Stimulated activated CD4-positive, alpha-beta T cell treated with anti-CD3 and anti-CD28 coated beads, TNF-alpha, amount 100 ng/mL, for 24 hours (primary cell): ENCODE measurements at regions not wholly inside any gene's neighbourhood (a gene's known extent, or its start where the extent isn't known, plus 50 kb on each side); places are given as distances from the start of the nearest gene placed in this dataset.
"Not testable (repeated sequence)": the region's sequence is repeated elsewhere in the genome, so short reads cannot be mapped to it uniquely, and the experiment has no call there.

Experiments used
- DNase-seq, 3 experiments: peaks; one replicate each; pipeline ENCODE4 v3.0.0-alpha.2; 2020; ENCODE audit warnings: low read depth in 3 of 3

GRCh38 chr20:29031262-29031982 is 2226.0 kb upstream of the DEFB115 start:
- DNase-seq: not testable (repeated sequence)

- not testable (repeated sequence) for DNase-seq
These were observed 2213.2 kb upstream of the DEFB115 start for GRCh38 chr20:29044239-29044638.

- DNase-seq: not testable (repeated sequence)
These were observed 2207.4 kb upstream of the DEFB115 start for GRCh38 chr20:29050008-29050606.

GRCh38 chr20:29057866-29058484 is 2199.5 kb upstream of the DEFB115 start:
- DNase-seq: not testable (repeated sequence)

- DNase-seq: not testable (repeated sequence)
These were observed 2195.0 kb upstream of the DEFB115 start for GRCh38 chr20:29062451-29062850.

GRCh38 chr20:29066341-29066740 is 2191.1 kb upstream of the DEFB115 start:
- DNase-seq: not testable (repeated sequence)

GRCh38 chr20:29073640-29074039 is 2183.8 kb upstream of the DEFB115 start:
- DNase-seq: not testable (repeated sequence)

GRCh38 chr20:29079769-29080690 is 2177.4 kb upstream of the DEFB115 start:
- DNase-seq: peak in 1 of 3 experiments; percentile 17

- not testable (repeated sequence) for DNase-seq
These were observed 2175.8 kb upstream of the DEFB115 start for GRCh38 chr20:29081712-29082111.

- no peak for DNase-seq
These were observed 2171.8 kb upstream of the DEFB115 start for GRCh38 chr20:29085625-29086024.

GRCh38 chr20:29086145-29086718 is 2171.2 kb upstream of the DEFB115 start:
- not testable (repeated sequence) for DNase-seq

GRCh38 chr20:29086938-29087337 is 2170.5 kb upstream of the DEFB115 start:
- no peak for DNase-seq

- not testable (repeated sequence) for DNase-seq
These were observed 2169.6 kb upstream of the DEFB115 start for GRCh38 chr20:29087887-29088286.

- DNase-seq: not testable (repeated sequence)
These were observed 2169.0 kb upstream of the DEFB115 start for GRCh38 chr20:29088472-29088871.

GRCh38 chr20:29089409-29089808 is 2168.1 kb upstream of the DEFB115 start:
- DNase-seq: not testable (repeated sequence)

GRCh38 chr20:29093958-29094357 is 2163.5 kb upstream of the DEFB115 start:
- not testable (repeated sequence) for DNase-seq

- not testable (repeated sequence) for DNase-seq
These were observed 2160.8 kb upstream of the DEFB115 start for GRCh38 chr20:29096695-29097094.

GRCh38 chr20:29107884-29108283 is 2149.6 kb upstream of the DEFB115 start:
- not testable (repeated sequence) for DNase-seq

GRCh38 chr20:29109386-29109785 is 2148.1 kb upstream of the DEFB115 start:
- not testable (repeated sequence) for DNase-seq

- DNase-seq: not testable (repeated sequence)
These were observed 2142.4 kb upstream of the DEFB115 start for GRCh38 chr20:29115097-29115496.

GRCh38 chr20:29119141-29119540 is 2138.3 kb upstream of the DEFB115 start:
- DNase-seq: no peak
